Left colon (tissue), 2 donors: ENCODE measurements at regions not wholly inside any gene's neighbourhood (a gene's known extent, or its start where the extent isn't known, plus 50 kb on each side); places are given as distances from the start of the nearest gene placed in this dataset.

Experiments
- ATAC-seq: fragments of 200-7000 bp; cut with Tn5 transposase; one replicate; pipeline ENCODE4 v1.9.1; 2020; ENCODE audit warnings: mild to moderate bottlenecking, moderate library complexity
- DNase-seq, 2 donors: peaks; one replicate each; pipeline ENCODE4 v3.0.0-alpha.2; 2020
- intact Hi-C, 2 donors: fragments of 100-400 bp; cut with DNase I in 1 of 2; cut with micrococcal nuclease in 1 of 2; formaldehyde crosslinking; loops; one replicate each; pipeline versions ENCODE4 v1.11.2 to v1.14.0; 2022; cut with DNase I, micrococcal nuclease
- donor health status: DM: no; HTN: no; CAD: no.
- donor health status: DM: yes; HTN: yes; CAD: no.

GRCh38 chr4:149973181-149973580 is 105.1 kb upstream of the DCLK2 start:
- DNase-seq: no peak
- no peak for ATAC-seq
- intact Hi-C loops: no loop called here

- ATAC-seq (no peak), DNase-seq (no peak)
- intact Hi-C loops: no loop called here
These were observed 103.1 kb upstream of the DCLK2 start for GRCh38 chr4:149975172-149975571.

DNA sequence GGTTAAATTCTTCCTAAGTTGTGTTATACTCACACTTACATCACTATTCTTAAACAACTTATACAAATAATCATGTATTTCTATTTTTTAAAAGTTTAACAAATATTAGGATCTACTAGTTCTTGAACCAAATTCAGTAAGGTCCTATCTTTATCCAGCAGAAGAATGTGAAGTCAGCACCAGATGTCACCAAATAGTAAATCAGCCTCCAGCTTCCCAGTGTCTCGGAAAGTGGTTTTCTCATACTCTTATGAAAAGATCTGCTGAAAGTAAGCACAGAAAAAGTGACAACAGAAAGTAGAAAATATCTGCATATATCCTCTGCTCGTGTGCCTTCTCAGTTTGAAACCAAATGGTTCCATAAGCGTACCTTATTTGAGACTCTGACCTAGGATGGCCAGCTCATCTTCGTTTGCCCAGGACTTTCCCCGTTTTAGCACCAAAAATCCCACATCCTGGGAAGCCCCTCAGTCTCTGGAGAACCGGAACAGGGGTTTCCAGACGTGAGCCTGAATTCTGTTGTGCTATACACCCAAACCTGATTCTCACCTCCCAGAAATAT is 98.0 kb upstream of the DCLK2 start:
- no peak for ATAC-seq
- intact Hi-C loops: loop anchor here in 1 of 2 donors (5.0 kb wide), 1 partner anchor 887 kb away; no protein-coding TSS in a partner anchor
- DNase-seq: no peak

DNA sequence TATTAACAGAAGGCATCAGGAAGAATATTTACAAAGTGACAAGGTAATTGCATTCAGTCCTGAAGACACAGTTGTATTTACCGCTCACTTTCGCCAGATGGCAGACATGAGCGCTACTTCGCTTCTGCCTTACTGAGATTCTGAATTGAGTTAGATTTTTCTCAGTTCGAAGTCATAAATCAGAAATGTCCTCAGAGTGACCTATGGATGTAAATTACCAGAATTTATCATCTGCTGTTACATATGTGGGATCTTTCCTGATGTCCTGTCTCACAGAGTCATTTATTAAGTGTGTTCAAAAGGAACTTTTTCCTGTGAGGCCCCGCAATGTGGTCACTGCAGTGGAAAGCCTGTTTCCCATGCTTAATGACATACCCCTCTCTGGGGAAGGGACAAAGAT is 97.3 kb upstream of the DCLK2 start:
- peak; percentile 80 for ATAC-seq
- intact Hi-C loops: loop anchor here in 1 of 2 donors (5.0 kb wide), 1 partner anchor 886 kb away; no protein-coding TSS in a partner anchor
- peak in 1 of 2 donors; percentile 56 for DNase-seq

DNA sequence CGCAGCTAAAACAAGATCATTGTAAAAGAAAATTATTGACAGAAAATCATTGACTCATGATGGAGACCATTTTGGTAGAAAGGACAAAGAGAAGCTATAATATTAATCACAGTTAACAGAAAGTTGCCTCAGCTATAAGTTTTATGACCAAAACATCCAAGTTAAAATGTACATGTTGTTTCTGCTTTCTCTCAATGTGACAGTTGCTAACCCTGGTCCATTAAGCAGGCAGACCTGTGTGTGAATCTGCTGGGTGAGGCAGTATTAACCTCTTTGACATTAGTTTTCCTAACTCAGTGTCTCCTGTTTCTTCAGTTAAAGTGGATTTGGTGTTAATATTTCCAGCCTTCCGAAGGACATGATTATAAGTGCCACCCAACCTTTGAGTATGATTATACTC is 94.8 kb upstream of the DCLK2 start:
- intact Hi-C loops: loop anchor here in 1 of 2 donors (5.0 kb wide), 1 partner anchor 884 kb away; no protein-coding TSS in a partner anchor
- no peak for ATAC-seq

DNA sequence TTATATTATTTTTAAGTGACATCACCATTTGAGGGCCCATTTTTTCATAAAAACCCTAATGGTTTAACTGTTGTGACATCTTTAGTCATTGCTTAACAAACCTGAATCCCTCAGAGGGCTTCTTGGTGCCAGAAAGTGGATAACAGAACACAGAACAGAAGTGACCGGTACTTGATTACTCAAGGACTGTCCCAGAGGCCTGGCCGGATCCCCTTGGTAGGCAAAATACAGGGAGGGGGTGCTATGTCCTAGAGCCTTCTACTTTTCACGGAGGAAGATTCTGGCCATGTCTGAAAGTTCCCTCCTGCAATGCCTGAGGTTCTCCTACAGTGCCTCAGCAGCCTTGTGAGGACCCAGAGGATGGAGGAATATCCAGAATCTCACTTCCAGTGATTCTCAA is 94.3 kb upstream of the DCLK2 start:
- ATAC-seq (no peak), DNase-seq (no peak)
- intact Hi-C loops: loop anchor here in 1 of 2 donors (5.0 kb wide), 1 partner anchor 883 kb away; no protein-coding TSS in a partner anchor

More for the DNA sequence above, 94.8 kb upstream of the DCLK2 start:
- DNase-seq: no peak

- ATAC-seq (no peak), DNase-seq (no peak)
- intact Hi-C loops: no loop called here
These were observed 92.3 kb upstream of the DCLK2 start for GRCh38 chr4:149985981-149986380.

GRCh38 chr4:149986917-149987316 is 91.3 kb upstream of the DCLK2 start:
- intact Hi-C loops: no loop called here
- ATAC-seq (peak; percentile 36), DNase-seq (no peak)

- ATAC-seq (peak; percentile 83), DNase-seq (no peak)
- intact Hi-C loops: no loop called here
These were observed 90.7 kb upstream of the DCLK2 start for GRCh38 chr4:149987330-149988086.

GRCh38 chr4:149988087-149988410 is 90.2 kb upstream of the DCLK2 start:
- intact Hi-C loops: no loop called here
- DNase-seq (no peak), ATAC-seq (no peak)

- no peak for ATAC-seq
- intact Hi-C loops: no loop called here
- DNase-seq: no peak
These were observed 85.2 kb upstream of the DCLK2 start for GRCh38 chr4:149993030-149993429.

GRCh38 chr4:149995134-149995756 is 83.0 kb upstream of the DCLK2 start:
- no peak for DNase-seq
- no peak for ATAC-seq
- intact Hi-C loops: no loop called here

- intact Hi-C loops: no loop called here
- peak; percentile 97 for ATAC-seq
- DNase-seq: peak; percentile 40 to 59
These were observed 80.3 kb upstream of the DCLK2 start for GRCh38 chr4:149997881-149998421.

- DNase-seq (no peak), ATAC-seq (peak; percentile 48)
- intact Hi-C loops: loop anchor here in 1 of 2 donors (10.0 kb wide), 1 partner anchor 215 kb away; no protein-coding TSS in a partner anchor
These were observed 78.7 kb upstream of the DCLK2 start for GRCh38 chr4:149999485-150000074.

GRCh38 chr4:150001815-150002214 is 76.4 kb upstream of the DCLK2 start:
- ATAC-seq (no peak), DNase-seq (no peak)
- intact Hi-C loops: loop anchor here in 1 of 2 donors (10.0 kb wide), 1 partner anchor 213 kb away; no protein-coding TSS in a partner anchor

- DNase-seq (no peak), ATAC-seq (no peak)
- intact Hi-C loops: loop anchor here in 1 of 2 donors (10.0 kb wide), 1 partner anchor 212 kb away; no protein-coding TSS in a partner anchor
These were observed 75.7 kb upstream of the DCLK2 start for GRCh38 chr4:150002561-150002960.

- no peak for DNase-seq
- ATAC-seq: no peak
- intact Hi-C loops: loop anchor here in 1 of 2 donors (10.0 kb wide), 1 partner anchor 210 kb away; no protein-coding TSS in a partner anchor
These were observed 73.8 kb upstream of the DCLK2 start for GRCh38 chr4:150004481-150004880.

DNA sequence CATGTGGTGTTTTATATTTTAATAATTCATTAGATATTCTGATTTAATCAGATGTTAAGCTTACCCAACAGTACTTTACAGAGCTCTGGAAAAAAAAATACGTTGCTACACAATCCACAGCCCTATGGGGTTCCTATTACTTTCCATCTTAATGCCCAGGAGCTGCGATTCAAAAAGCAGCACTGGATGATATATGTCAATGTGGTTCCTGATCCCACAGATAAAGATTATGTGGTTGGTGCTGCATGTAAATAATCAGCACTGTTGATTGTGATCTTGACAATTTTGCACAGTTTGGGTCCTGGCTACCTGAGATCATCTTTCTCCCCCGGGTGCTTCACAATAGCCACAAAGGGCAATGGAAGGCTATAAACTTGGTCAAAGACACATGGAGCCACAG is 72.7 kb upstream of the DCLK2 start:
- DNase-seq (no peak), ATAC-seq (no peak)
- intact Hi-C loops: loop anchor here in 1 of 2 donors (10.0 kb wide), 1 partner anchor 209 kb away; no protein-coding TSS in a partner anchor

DNA sequence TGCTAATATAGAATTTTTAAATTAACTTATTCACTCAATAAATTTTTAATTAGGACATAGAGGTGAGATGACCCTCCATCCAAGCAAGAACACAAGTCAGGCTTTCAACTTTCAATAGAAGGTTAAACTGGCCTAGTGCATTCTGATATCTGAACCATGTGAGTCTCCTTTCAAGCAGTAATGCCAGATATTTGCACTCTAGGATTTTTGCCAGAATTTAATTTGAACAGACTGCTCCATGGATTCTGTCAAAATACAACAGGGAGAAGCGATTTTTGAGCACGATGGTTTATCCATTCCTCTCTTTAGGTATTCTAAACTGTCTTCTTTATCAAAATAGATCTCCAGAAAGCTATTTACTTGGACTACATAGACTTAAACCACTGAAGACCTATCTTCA is 72.0 kb upstream of the DCLK2 start:
- DNase-seq (no peak), ATAC-seq (no peak)

More for the DNA sequence above, 72.0 kb upstream of the DCLK2 start:
- intact Hi-C loops: loop anchor here in 1 of 2 donors (10.0 kb wide), 1 partner anchor 209 kb away; no protein-coding TSS in a partner anchor
